ENCODE measurements at regions not wholly inside any gene's neighbourhood (a gene's known extent, or its start where the extent isn't known, plus 50 kb on each side); places are given as distances from the start of the nearest gene placed in this dataset.

DNA sequence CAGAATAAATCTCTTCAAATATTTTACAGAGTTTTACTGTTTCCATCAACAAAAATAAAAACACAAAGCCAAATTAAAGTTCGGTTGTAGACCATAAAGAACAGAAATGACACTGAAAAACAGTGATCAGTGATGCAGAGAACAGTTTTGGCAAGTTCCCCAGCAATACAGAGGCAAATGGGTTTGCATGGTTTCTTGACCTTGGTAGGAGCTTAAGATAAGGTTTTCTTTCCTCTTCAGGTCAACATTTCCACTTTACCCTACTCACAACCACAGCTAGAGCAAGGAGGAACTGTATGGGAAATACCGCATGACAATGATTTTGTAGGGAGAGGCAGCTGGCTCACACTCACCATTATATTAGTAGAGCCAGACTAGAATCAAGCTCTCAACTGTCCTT is 199.5 kb downstream of the SH2D4B start:
- no peak for DNase-seq
- Histone ChIP-seq H3K4me3 (no peak overlapping the region), H3K27ac (no peak overlapping the region), H3K9me3 (no peaks in the 10 kb centered on the region), H3K27me3 (no peaks in the 10 kb centered on the region), H3K4me1 (ENCODE audit: insufficient read depth) (no peaks in the 10 kb centered on the region), H3K36me3 (no peaks in the 10 kb centered on the region)
- WGBS, 3 donors, result 66 to 75% (median 67%) methylated on average over 2 of the region's 2 CpGs
- intact Hi-C loops (cut with DNase I), result no loop called here
- TF ChIP-seq, protein P1, sequence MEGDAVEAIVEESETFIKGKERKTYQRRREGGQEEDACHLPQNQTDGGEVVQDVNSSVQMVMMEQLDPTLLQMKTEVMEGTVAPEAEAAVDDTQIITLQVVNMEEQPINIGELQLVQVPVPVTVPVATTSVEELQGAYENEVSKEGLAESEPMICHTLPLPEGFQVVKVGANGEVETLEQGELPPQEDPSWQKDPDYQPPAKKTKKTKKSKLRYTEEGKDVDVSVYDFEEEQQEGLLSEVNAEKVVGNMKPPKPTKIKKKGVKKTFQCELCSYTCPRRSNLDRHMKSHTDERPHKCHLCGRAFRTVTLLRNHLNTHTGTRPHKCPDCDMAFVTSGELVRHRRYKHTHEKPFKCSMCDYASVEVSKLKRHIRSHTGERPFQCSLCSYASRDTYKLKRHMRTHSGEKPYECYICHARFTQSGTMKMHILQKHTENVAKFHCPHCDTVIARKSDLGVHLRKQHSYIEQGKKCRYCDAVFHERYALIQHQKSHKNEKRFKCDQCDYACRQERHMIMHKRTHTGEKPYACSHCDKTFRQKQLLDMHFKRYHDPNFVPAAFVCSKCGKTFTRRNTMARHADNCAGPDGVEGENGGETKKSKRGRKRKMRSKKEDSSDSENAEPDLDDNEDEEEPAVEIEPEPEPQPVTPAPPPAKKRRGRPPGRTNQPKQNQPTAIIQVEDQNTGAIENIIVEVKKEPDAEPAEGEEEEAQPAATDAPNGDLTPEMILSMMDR (IDR thresholded peaks at IDR 0.05), result no peak
- no peak for TF ChIP-seq POLR2A (IDR thresholded peaks at IDR 0.05)
- TF ChIP-seq EP300 (IDR thresholded peaks at IDR 0.05), result no peak

DNA sequence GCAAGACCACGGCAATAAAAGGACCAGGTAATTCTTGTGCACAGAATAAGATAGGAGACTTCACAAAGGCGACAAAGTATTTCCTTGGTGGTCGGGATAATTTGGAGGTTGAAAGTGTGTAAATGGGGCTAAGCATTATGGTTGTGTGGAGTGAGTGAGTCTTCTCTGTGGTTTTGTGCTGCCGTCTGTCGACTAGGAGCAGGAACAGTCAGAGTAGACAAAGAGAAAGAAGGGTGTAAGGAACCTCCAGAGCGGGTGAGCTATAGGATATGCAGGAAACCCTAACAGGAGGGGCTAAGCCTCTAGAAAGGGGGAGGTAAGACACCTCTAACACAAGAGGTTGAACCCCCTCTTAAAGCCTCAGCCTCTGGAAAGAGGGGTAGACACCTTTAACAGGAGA is 201.6 kb downstream of the SH2D4B start:
- H3K4me3 ChIP-seq, result no peak overlapping the region
- intact Hi-C loops (cut with DNase I), result no loop called here
- H3K4me1 ChIP-seq (ENCODE audit: insufficient read depth), result no peaks in the 10 kb centered on the region
- H3K36me3 ChIP-seq, result no peaks in the 10 kb centered on the region
- H3K9me3 ChIP-seq, result no peaks in the 10 kb centered on the region
- no peak overlapping the region for H3K27ac ChIP-seq
- no peaks in the 10 kb centered on the region for H3K27me3 ChIP-seq
- WGBS, 3 donors, result 90 to 94% (median 90%) methylated on average over 6 of the region's 6 CpGs
- DNase-seq, result no peak
- TF ChIP-seq EP300 (IDR thresholded peaks at IDR 0.05), result no peak
- TF ChIP-seq, protein P1 (IDR thresholded peaks at IDR 0.05), result no peak
- TF ChIP-seq POLR2A (IDR thresholded peaks at IDR 0.05), result no peak

DNA sequence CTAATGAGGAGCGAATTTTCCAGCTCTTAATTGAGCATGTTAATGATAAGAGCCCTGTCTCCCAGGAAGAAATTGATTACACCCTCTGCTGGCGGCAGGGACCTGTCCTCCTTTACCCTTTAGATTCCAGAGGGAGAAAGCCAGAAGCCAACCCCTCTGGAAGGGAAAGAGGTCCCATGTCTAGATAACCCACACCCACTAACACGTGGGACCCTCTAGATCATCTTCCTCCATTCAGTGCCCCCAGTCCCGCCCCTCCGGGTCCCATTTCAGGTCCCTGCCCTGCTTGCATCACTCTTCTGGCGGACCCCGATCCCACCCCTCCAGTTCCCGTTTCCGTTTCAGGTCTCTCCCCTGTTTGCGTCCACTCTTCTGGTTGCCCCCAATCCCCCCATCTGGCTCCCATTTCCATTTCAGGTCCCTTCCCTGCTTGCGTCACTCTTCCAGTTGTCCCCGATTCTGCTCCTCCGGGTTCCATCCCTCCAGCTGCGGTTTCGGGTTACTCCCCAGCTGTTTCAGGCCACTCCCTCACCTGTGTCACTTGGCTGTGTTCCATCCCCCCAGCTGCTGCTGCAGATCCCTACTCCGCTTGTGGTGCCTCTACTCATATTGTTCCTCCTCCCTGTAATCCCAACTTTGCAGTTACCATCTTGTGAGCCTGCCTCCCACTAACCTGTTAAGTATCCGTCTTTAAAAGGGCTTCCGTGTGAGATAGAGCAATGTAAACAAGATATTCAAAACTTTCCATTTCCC is 202.4 kb downstream of the SH2D4B start:
- Histone ChIP-seq H3K4me3 (no peak overlapping the region), H3K27ac (no peak overlapping the region), H3K27me3 (no peaks in the 10 kb centered on the region), H3K4me1 (ENCODE audit: insufficient read depth) (no peaks in the 10 kb centered on the region), H3K36me3 (no peaks in the 10 kb centered on the region), H3K9me3 (no peaks in the 10 kb centered on the region)
- no peak for DNase-seq
- intact Hi-C loops (cut with DNase I), result no loop called here
- TF ChIP-seq EP300 (IDR thresholded peaks at IDR 0.05) (no peak), POLR2A (IDR thresholded peaks at IDR 0.05) (no peak)
- TF ChIP-seq, protein P1 (IDR thresholded peaks at IDR 0.05), result no peak
- WGBS, 3 donors, result 67 to 82% (median 72%) methylated on average over 18 of the region's 18 CpGs

DNA sequence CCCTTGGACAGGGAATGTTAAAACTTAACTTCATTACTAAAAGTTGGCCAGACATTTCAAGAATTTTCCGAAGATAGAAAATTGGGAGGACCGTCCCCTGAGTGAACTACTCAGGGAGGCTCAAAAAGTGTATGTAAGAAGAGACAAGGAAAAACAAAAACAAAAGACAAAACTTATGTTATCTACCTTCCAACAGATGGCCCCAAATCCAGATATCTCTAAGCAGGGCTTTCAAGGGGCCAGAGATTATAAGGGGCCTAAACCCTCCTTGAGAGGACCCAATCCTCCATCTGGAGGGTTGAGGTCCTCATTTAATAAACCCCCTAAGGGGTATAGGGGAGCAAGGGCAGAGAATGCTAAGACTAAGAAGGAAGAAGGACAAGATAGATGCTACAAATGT is 203.6 kb downstream of the SH2D4B start:
- intact Hi-C loops (cut with DNase I), result no loop called here
- 81 to 89% (median 84%) methylated on average over 2 of the region's 2 CpGs for WGBS, 3 donors
- TF ChIP-seq, protein P1 (IDR thresholded peaks at IDR 0.05), result no peak
- TF ChIP-seq EP300 (IDR thresholded peaks at IDR 0.05) (no peak), POLR2A (IDR thresholded peaks at IDR 0.05) (no peak)
- Histone ChIP-seq H3K4me3 (no peak overlapping the region), H3K27me3 (no peaks in the 10 kb centered on the region), H3K36me3 (no peaks in the 10 kb centered on the region), H3K27ac (no peak overlapping the region), H3K9me3 (no peaks in the 10 kb centered on the region), H3K4me1 (ENCODE audit: insufficient read depth) (no peaks in the 10 kb centered on the region)
- DNase-seq, result no peak
